Hepatocyte (in vitro differentiated cells): ENCODE measurements at regions not wholly inside any gene's neighbourhood (a gene's known extent, or its start where the extent isn't known, plus 50 kb on each side); places are given as distances from the start of the nearest gene placed in this dataset.

Experiments
- DNase-seq: peaks from one replicate; pipeline ENCODE4 v3.0.0-alpha.2; 2016; ENCODE audit warnings: low spot score
- H2AFZ ChIP-seq: fragments of 200-600 bp; sonication (generic); 2 replicates; pipeline ENCODE4 v1.6.0; 2016; ENCODE audit warnings: antibody characterized with exemption, mild to moderate bottlenecking
- H3K27ac ChIP-seq: fragments of 200-600 bp; sonication (generic); 2 replicates; pipeline ENCODE4 v1.5.1; 2016; ENCODE audit warnings: mild to moderate bottlenecking
- H3K27me3 ChIP-seq: fragments of 200-600 bp; sonication (generic); 2 replicates; pipeline ENCODE4 v1.6.1; 2016
- H3K36me3 ChIP-seq: fragments of 200-600 bp; sonication (generic); replicated peaks from 2 replicates; pipeline ENCODE4 v1.5.1; 2016; ENCODE audit warnings: low read depth; ENCODE audit not compliant: insufficient read depth
- H3K4me1 ChIP-seq: fragments of 200-600 bp; sonication (generic); 2 replicates; pipeline ENCODE4 v1.5.1; 2016; ENCODE audit warnings: mild to moderate bottlenecking, moderate library complexity; ENCODE audit not compliant: insufficient read depth
- H3K4me2 ChIP-seq: fragments of 200-600 bp; sonication (generic); 2 replicates; pipeline ENCODE4 v1.6.0; 2016
- H3K4me3 ChIP-seq: fragments of 200-600 bp; sonication (generic); 2 replicates; pipeline ENCODE4 v1.5.1; 2016; ENCODE audit warnings: mild to moderate bottlenecking
- H3K79me2 ChIP-seq: fragments of 200-600 bp; sonication (generic); 2 replicates; pipeline ENCODE4 v1.6.0; 2017; ENCODE audit warnings: mild to moderate bottlenecking
- H3K9me2 ChIP-seq: fragments of 200-600 bp; sonication (generic); replicated peaks from 2 replicates; pipeline ENCODE4 v1.6.0; 2017; ENCODE audit warnings: mild to moderate bottlenecking; ENCODE audit not compliant: insufficient read depth
- H3K9me3 ChIP-seq: fragments of 200-600 bp; sonication (generic); 2 replicates; pipeline ENCODE4 v1.5.1; 2016; ENCODE audit warnings: low read depth, mild to moderate bottlenecking
- H4K20me1 ChIP-seq: fragments of 200-600 bp; sonication (generic); 2 replicates; pipeline ENCODE4 v1.6.0; 2016; ENCODE audit warnings: mild to moderate bottlenecking; ENCODE audit not compliant: insufficient read depth, poor library complexity, severe bottlenecking
- CTCF ChIP-seq: fragments of 200-600 bp; sonication (generic); IDR thresholded peaks from 2 replicates; pipeline ENCODE4 v1.5.1; 2016; ENCODE audit warnings: antibody characterized with exemption, mild to moderate bottlenecking; ENCODE audit not compliant: poor library complexity
- EZH2 ChIP-seq: fragments of 200-600 bp; sonication (generic); IDR thresholded peaks from 2 replicates; pipeline ENCODE4 v1.6.1; 2016; ENCODE audit warnings: antibody characterized with exemption, mild to moderate bottlenecking, borderline replicate concordance
- EZH2phosphoT487 ChIP-seq: fragments of 200-600 bp; sonication (generic); IDR thresholded peaks from one replicate; pipeline ENCODE4 v1.6.1; 2018; ENCODE audit warnings: antibody characterized with exemption, mild to moderate bottlenecking, low read depth, moderate library complexity; ENCODE audit not compliant: unreplicated experiment, severe bottlenecking
- WGBS: methylation state at CpG from one replicate; pipeline ENCODE4 v1.1.6; 2016; ENCODE audit warnings: low lambda C conversion rate; ENCODE audit errors: missing lambda C conversion rate; 5-methylcytosine and 5-hydroxymethylcytosine counted together

GRCh38 chr6:82013561-82014530 is 233.7 kb downstream of the IBTK start:
- no peak overlapping the region for H2AFZ ChIP-seq
- H4K20me1 ChIP-seq = no peaks in the 10 kb centered on the region
- no peaks in the 10 kb centered on the region for H3K27me3 ChIP-seq
- H3K9me2 ChIP-seq = no peaks in the 10 kb centered on the region
- H3K4me1 ChIP-seq = peaks cover 9% of the 10 kb centered on the region
- no peak overlapping the region for H3K4me3 ChIP-seq
- no peak overlapping the region for H3K4me2 ChIP-seq
- DNase-seq = no peak
- no peaks in the 10 kb centered on the region for H3K36me3 ChIP-seq
- no peaks in the 10 kb centered on the region for H3K9me3 ChIP-seq
- no peak overlapping the region for H3K27ac ChIP-seq
- WGBS = 92% methylated on average over 3 of the region's 3 CpGs
- H3K79me2 ChIP-seq = no peaks in the 10 kb centered on the region
- TF ChIP-seq CTCF (no peak), EZH2 (no peak), EZH2phosphoT487 (no peak)

- peak; percentile 43 for DNase-seq
- Histone ChIP-seq H3K4me1 (no peaks in the 10 kb centered on the region), H3K27ac (no peak overlapping the region), H3K9me2 (no peaks in the 10 kb centered on the region), H3K27me3 (no peaks in the 10 kb centered on the region), H3K4me3 (no peak overlapping the region), H3K4me2 (no peak overlapping the region), H3K79me2 (no peaks in the 10 kb centered on the region), H3K9me3 (peaks cover 7% of the 10 kb centered on the region), H4K20me1 (no peaks in the 10 kb centered on the region), H2AFZ (no peak overlapping the region), H3K36me3 (no peaks in the 10 kb centered on the region)
- WGBS = 69% methylated on average over 5 of the region's 5 CpGs
- no peak for TF ChIP-seq EZH2phosphoT487
- peak; percentile 51 for TF ChIP-seq CTCF
Observed at GRCh38 chr6:82006027-82006738, 241.4 kb downstream of the IBTK start.

GRCh38 chr6:82000551-82000950 is 247.0 kb downstream of the IBTK start:
- Histone ChIP-seq H3K27ac (no peak overlapping the region), H3K36me3 (no peaks in the 10 kb centered on the region), H4K20me1 (no peaks in the 10 kb centered on the region), H3K4me3 (no peak overlapping the region), H2AFZ (no peak overlapping the region), H3K79me2 (no peaks in the 10 kb centered on the region), H3K4me1 (no peaks in the 10 kb centered on the region), H3K9me3 (no peaks in the 10 kb centered on the region), H3K27me3 (no peaks in the 10 kb centered on the region), H3K4me2 (no peak overlapping the region), H3K9me2 (no peaks in the 10 kb centered on the region)
- TF ChIP-seq EZH2 (no peak), CTCF (no peak), EZH2phosphoT487 (no peak)
- DNase-seq = no peak
